HEK293T (cell line): ENCODE measurements at regions not wholly inside any gene's neighbourhood (a gene's known extent, or its start where the extent isn't known, plus 50 kb on each side); places are given as distances from the start of the nearest gene placed in this dataset.

Experiments used
- ARNT ChIP-seq: fragments of 450-650 bp; IDR thresholded peaks from 2 replicates; pipeline ENCODE4 v1.6.1; 2017; ENCODE audit warnings: mild to moderate bottlenecking
- BHLHE40 ChIP-seq: fragments of 450-650 bp; IDR thresholded peaks from 2 replicates; pipeline ENCODE4 v1.6.1; 2016; ENCODE audit warnings: mild to moderate bottlenecking, moderate library complexity, borderline replicate concordance
- FOXA1 ChIP-seq: fragments of 450-650 bp; IDR thresholded peaks from 2 replicates; pipeline ENCODE4 v1.6.1; 2016; ENCODE audit warnings: mild to moderate bottlenecking
- L3MBTL2 ChIP-seq: fragments of 450-650 bp; conservative IDR thresholded peaks from 2 replicates; pipeline ENCODE4 v1.6.1; 2016; ENCODE audit warnings: mild to moderate bottlenecking
- SP1 ChIP-seq: fragments of 450-650 bp; IDR thresholded peaks from 2 replicates; pipeline ENCODE4 v1.6.1; 2017

DNA sequence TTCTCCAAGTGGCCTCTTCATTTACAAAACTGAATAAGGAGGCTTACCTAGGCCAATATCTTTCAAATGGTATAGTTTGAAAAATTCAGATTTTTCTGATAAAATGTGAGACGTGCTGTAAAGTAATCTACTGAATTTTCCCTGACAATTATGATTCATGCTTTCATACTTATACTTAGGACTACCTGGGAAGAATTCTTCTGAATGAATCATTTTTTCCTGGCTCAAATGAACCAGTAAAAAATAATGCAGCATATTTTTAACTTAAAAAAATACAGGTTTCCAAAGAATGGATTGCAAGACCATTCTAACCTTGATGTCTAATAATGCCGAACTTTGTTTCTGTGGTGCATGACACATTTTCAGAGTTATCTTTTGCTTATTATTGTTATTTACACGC, 375.4 kb downstream of the ZNF674 start:
- no peak for TF ChIP-seq ARNT
- TF ChIP-seq SP1: no peak
- no peak for TF ChIP-seq BHLHE40
- no peak for TF ChIP-seq L3MBTL2
- TF ChIP-seq FOXA1: no peak
